IMR-90 (cell line): ENCODE measurements at regions not wholly inside any gene's neighbourhood (a gene's known extent, or its start where the extent isn't known, plus 50 kb on each side); places are given as distances from the start of the nearest gene placed in this dataset.

ENCODE experiments used
- ATAC-seq: fragments of 200-7000 bp; cut with Tn5 transposase; 2 replicates; pipeline ENCODE4 v1.9.1; 2020; ENCODE audit warnings: low read depth, mild to moderate bottlenecking, moderate library complexity
- BruUV-seq: library from RNA; stranded (reverse); fragments of 400-500 nt; replicated peaks from 2 replicates; lab custom pipeline; 2021; lab: Mats Ljungman, UMichigan
- CTCF ChIA-PET: fragments of 300-600 bp; formaldehyde crosslinking; extraction: SDS; loops from one replicate; lab custom pipeline; 2021; ENCODE audit warnings: antibody characterized with exemption; lab: Yijun Ruan, JAX
- POLR2A ChIA-PET: fragments of 300-600 bp; sonication (Branson Sonifier 250); formaldehyde crosslinking; loops from one replicate; lab custom pipeline; 2022; ENCODE audit warnings: antibody characterized with exemption; ENCODE audit not compliant: unreplicated experiment; lab: Charles Lee
- DNase-seq: peaks from one replicate; pipeline ENCODE4 v3.0.0; 2013
- H2AFZ ChIP-seq: replicated peaks from 2 replicates; pipeline ENCODE3; 2013; ENCODE audit warnings: low read length, mild to moderate bottlenecking; ENCODE audit not compliant: poor library complexity
- H2AK5ac ChIP-seq: 2 replicates; pipeline ENCODE4 v1.6.1; 2013; ENCODE audit warnings: low read depth, low read length, inconsistent platforms
- H2AK9ac ChIP-seq: replicated peaks from 2 replicates; pipeline ENCODE3; 2013; ENCODE audit warnings: mild to moderate bottlenecking, low read depth, low read length, moderate library complexity; ENCODE audit not compliant: poor library complexity
- H2BK120ac ChIP-seq: 2 replicates; pipeline ENCODE4 v1.6.1; 2013; ENCODE audit warnings: low read depth, low read length, inconsistent platforms
- H2BK15ac ChIP-seq: 3 replicates; pipeline ENCODE4 v1.6.1; 2013; ENCODE audit warnings: low read depth, low read length, inconsistent platforms
- H2BK20ac ChIP-seq: 2 replicates; pipeline ENCODE4 v1.6.1; 2013; ENCODE audit warnings: low read depth, mild to moderate bottlenecking, inconsistent platforms, low read length, moderate library complexity
- H2BK5ac ChIP-seq: 2 replicates; pipeline ENCODE4 v1.6.1; 2013; ENCODE audit warnings: mild to moderate bottlenecking, low read depth, low read length, inconsistent platforms; ENCODE audit not compliant: poor library complexity, severe bottlenecking
- H3K14ac ChIP-seq: replicated peaks from 2 replicates; pipeline ENCODE4 v1.6.1; 2013; ENCODE audit warnings: low read depth, low read length, inconsistent platforms
- H3K18ac ChIP-seq: 2 replicates; pipeline ENCODE4 v1.6.1; 2013; ENCODE audit warnings: low read depth, low read length, control low read depth
- H3K23ac ChIP-seq: 2 replicates; pipeline ENCODE4 v1.6.1; 2013; ENCODE audit warnings: low read depth, low read length, inconsistent platforms
- H3K27ac ChIP-seq: 2 replicates; pipeline ENCODE4 v1.5.1; 2013; ENCODE audit warnings: mild to moderate bottlenecking, control low read depth, low read length; ENCODE audit not compliant: insufficient read depth
- H3K27me3 ChIP-seq: 2 replicates; pipeline ENCODE4 v1.6.1; 2013; ENCODE audit warnings: low read length; ENCODE audit not compliant: control insufficient read depth, insufficient read depth
- H3K36me3 ChIP-seq: 2 replicates; pipeline ENCODE4 v1.6.1; 2013; ENCODE audit warnings: low read length, mixed read lengths; ENCODE audit not compliant: control insufficient read depth, insufficient read depth
- H3K4ac ChIP-seq: 2 replicates; pipeline ENCODE4 v1.6.1; 2013; ENCODE audit warnings: low read depth, low read length, inconsistent platforms
- H3K4me1 ChIP-seq: 2 replicates; pipeline ENCODE4 v1.6.1; 2013; ENCODE audit warnings: low read length, mixed read lengths; ENCODE audit not compliant: control insufficient read depth, insufficient read depth
- H3K4me2 ChIP-seq: 2 replicates; pipeline ENCODE4 v1.6.1; 2013; ENCODE audit warnings: low read depth, mild to moderate bottlenecking, control low read depth, low read length, moderate library complexity
- H3K4me3 ChIP-seq: 2 replicates; pipeline ENCODE4 v1.5.1; 2013; ENCODE audit warnings: low read depth, mild to moderate bottlenecking, control low read depth, low read length, moderate library complexity; ENCODE audit not compliant: insufficient read depth
- H3K56ac ChIP-seq: 2 replicates; pipeline ENCODE4 v1.6.1; 2013; ENCODE audit warnings: low read length, inconsistent platforms; ENCODE audit not compliant: insufficient read depth; ENCODE audit errors: extremely low read depth
- H3K79me1 ChIP-seq, 2 experiments: 2 replicates each; pipeline ENCODE4 v1.6.1; 2013; ENCODE audit warnings: low read length in 2 of 2, inconsistent platforms in 1 of 2, low read depth in 1 of 2
- H3K9ac ChIP-seq: 2 replicates; pipeline ENCODE4 v1.6.1; 2013; ENCODE audit warnings: low read depth, low read length, control low read depth
- H3K9me1 ChIP-seq: 2 replicates; pipeline ENCODE4 v1.6.1; 2013; ENCODE audit warnings: low read length, inconsistent platforms; ENCODE audit not compliant: insufficient read depth
- H3K9me3 ChIP-seq: 2 replicates; pipeline ENCODE4 v1.6.1; 2013; ENCODE audit warnings: low read length; ENCODE audit not compliant: control insufficient read depth, insufficient read depth
- H4K20me1 ChIP-seq: 2 replicates; pipeline ENCODE4 v1.6.1; 2013; ENCODE audit warnings: low read length, inconsistent platforms; ENCODE audit not compliant: insufficient read depth
- H4K5ac ChIP-seq: 2 replicates; pipeline ENCODE4 v1.6.1; 2013; ENCODE audit warnings: mild to moderate bottlenecking, low read depth, low read length, control low read depth
- H4K8ac ChIP-seq, 2 experiments: 2 replicates each; pipeline ENCODE4 v1.6.1; 2013; ENCODE audit warnings: low read depth in 2 of 2, low read length in 2 of 2, control low read depth in 1 of 2, inconsistent platforms in 1 of 2
- H4K91ac ChIP-seq: 2 replicates; pipeline ENCODE4 v1.6.1; 2013; ENCODE audit warnings: low read depth, low read length, inconsistent platforms; ENCODE audit not compliant: insufficient read depth
- BHLHE40 ChIP-seq: fragments of 150-350 bp; IDR thresholded peaks from 2 replicates; pipeline ENCODE4 v1.6.1; 2016; ENCODE audit warnings: mild to moderate bottlenecking, low read depth, low read length
- CEBPB ChIP-seq: IDR thresholded peaks from 2 replicates; pipeline ENCODE4 v1.6.1; 2012; ENCODE audit warnings: low read depth, low read length, improper control_type of control experiment
- CHD1 ChIP-seq: IDR thresholded peaks from 2 replicates; pipeline ENCODE4 v1.6.1; 2012; ENCODE audit warnings: low read depth, low read length, improper control_type of control experiment
- CTCF ChIP-seq: conservative IDR thresholded peaks from 2 replicates; pipeline ENCODE4 v1.5.1; 2012; ENCODE audit warnings: mild to moderate bottlenecking, low read depth, low read length, improper control_type of control experiment
- ELK1 ChIP-seq: fragments of 150-350 bp; IDR thresholded peaks from 2 replicates; pipeline ENCODE4 v1.6.1; 2016; ENCODE audit warnings: low read depth, mild to moderate bottlenecking, low read length, moderate library complexity, borderline replicate concordance
- FOS ChIP-seq: fragments of 150-350 bp; IDR thresholded peaks from 2 replicates; pipeline ENCODE4 v1.6.1; 2016; ENCODE audit warnings: low read depth, low read length
- MAFK ChIP-seq: IDR thresholded peaks from 2 replicates; pipeline ENCODE4 v1.6.1; 2012; ENCODE audit warnings: low read depth, low read length, improper control_type of control experiment
- MAZ ChIP-seq: IDR thresholded peaks from 2 replicates; pipeline ENCODE4 v1.6.1; 2012; ENCODE audit warnings: low read depth, mild to moderate bottlenecking, low read length, improper control_type of control experiment, moderate library complexity, borderline replicate concordance
- MXI1 ChIP-seq: IDR thresholded peaks from 2 replicates; pipeline ENCODE4 v1.6.1; 2012; ENCODE audit warnings: low read depth, mild to moderate bottlenecking, low read length, moderate library complexity, borderline replicate concordance
- NFE2L2 ChIP-seq: fragments of 150-350 bp; IDR thresholded peaks from 2 replicates; pipeline ENCODE4 v1.6.1; 2016; ENCODE audit warnings: low read depth, mild to moderate bottlenecking, low read length
- POLR2A ChIP-seq: IDR thresholded peaks from 2 replicates; pipeline ENCODE4 v1.6.1; 2012; ENCODE audit warnings: mild to moderate bottlenecking, low read depth, low read length
- RAD21 ChIP-seq: IDR thresholded peaks from 2 replicates; pipeline ENCODE4 v1.6.1; 2012; ENCODE audit warnings: low read length, improper control_type of control experiment
- RCOR1 ChIP-seq: IDR thresholded peaks from 2 replicates; pipeline ENCODE4 v1.6.1; 2012; ENCODE audit warnings: mild to moderate bottlenecking, low read length, improper control_type of control experiment; ENCODE audit not compliant: insufficient replicate concordance
- RFX5 ChIP-seq: IDR thresholded peaks from 2 replicates; pipeline ENCODE4 v1.8.0; 2012; ENCODE audit warnings: low read depth, mild to moderate bottlenecking, low read length, moderate library complexity
- SMC3 ChIP-seq: fragments of 150-350 bp; IDR thresholded peaks from 2 replicates; pipeline ENCODE4 v1.6.1; 2016; ENCODE audit warnings: low read depth, mild to moderate bottlenecking, antibody characterized with exemption, low read length, moderate library complexity
- USF2 ChIP-seq: fragments of 150-350 bp; IDR thresholded peaks from 2 replicates; pipeline ENCODE4 v1.6.1; 2017; ENCODE audit warnings: mild to moderate bottlenecking, antibody characterized with exemption, low read length, low read depth
- WGBS, 2 experiments: methylation state at CpG; one replicate each; pipeline versions ENCODE4 v1.1.5 to v1.1.7; 2013; ENCODE audit warnings: missing lambda C conversion rate in 2 of 2; ENCODE audit not compliant: insufficient read length in 1 of 2; ENCODE audit errors: extremely low coverage in 2 of 2; 5-methylcytosine and 5-hydroxymethylcytosine counted together
- dilution Hi-C: fragments of 300-500 bp; cut with HindIII; formaldehyde crosslinking; loops from one replicate; pipeline ENCODE4 v1.14.3; 2018; ENCODE audit warnings: low sequenced_read_pairs; ENCODE audit not compliant: unreplicated experiment
- in situ Hi-C: fragments of 300-500 bp; cut with MboI; formaldehyde crosslinking; loops from 3 replicates; pipeline ENCODE4 v1.14.3; 2019; ENCODE audit warnings: low sequenced_read_pairs, inconsistent platforms, mixed read lengths
- intact Hi-C: fragments of 100-400 bp; cut with micrococcal nuclease; formaldehyde crosslinking; loops from 2 replicates; pipeline ENCODE4 v1.10.0; 2022

GRCh38 chr1:58149271-58149812, 397.2 kb downstream of the OMA1 start:
- Histone ChIP-seq H2BK20ac (no peak overlapping the region), H3K9ac (no peak overlapping the region), H3K9me3 (no peaks in the 10 kb centered on the region), H3K79me1 (no peaks in the 10 kb centered on the region), H4K5ac (no peak overlapping the region), H2AK5ac (no peak overlapping the region), H4K8ac (no peak overlapping the region), H3K14ac (no peak overlapping the region), H4K91ac (no peak overlapping the region), H3K56ac (no peak overlapping the region), H2AFZ (no peak overlapping the region), H3K4ac (no peak overlapping the region), H4K20me1 (no peaks in the 10 kb centered on the region), H3K23ac (no peak overlapping the region), H3K36me3 (no peaks in the 10 kb centered on the region), H3K4me1 (no peaks in the 10 kb centered on the region), H3K4me3 (no peak overlapping the region), H3K4me2 (no peak overlapping the region), H3K18ac (no peak overlapping the region), H3K27ac (no peak overlapping the region), H3K9me1 (no peaks in the 10 kb centered on the region), H2AK9ac (no peak overlapping the region), H2BK120ac (no peak overlapping the region), H2BK15ac (no peak overlapping the region), H3K27me3 (no peaks in the 10 kb centered on the region), H2BK5ac (no peak overlapping the region)
- dilution Hi-C loops = no loop called here
- 33% methylated on average over 4 of the region's 6 CpGs; no CpG with 5 or more reads in 1 of the 2 experiments for WGBS, 2 experiments
- no TSS peak for BruUV-seq
- no peak for ATAC-seq
- TF ChIP-seq SMC3 (no peak), CHD1 (no peak), POLR2A (no peak), MAZ (no peak), RAD21 (no peak), BHLHE40 (no peak), RCOR1 (no peak), MXI1 (no peak), ELK1 (no peak), CEBPB (no peak), NFE2L2 (no peak), RFX5 (no peak), CTCF (no peak), MAFK (no peak), FOS (no peak), USF2 (no peak)
- no peak for DNase-seq
- POLR2A ChIA-PET = no interaction called here
- intact Hi-C loops = no loop called here
- in situ Hi-C loops = no loop called here
- CTCF ChIA-PET = no interaction called here
